GM19463 (cell line): ENCODE measurements at regions not wholly inside any gene's neighbourhood (a gene's known extent, or its start where the extent isn't known, plus 50 kb on each side); places are given as distances from the start of the nearest gene placed in this dataset.

ENCODE experiments used
- ATAC-seq: cut with Tn5 transposase; IDR thresholded peaks from one replicate; pipeline ENCODE4 v1.9.1; 2021; ENCODE audit warnings: mild to moderate bottlenecking, moderate library complexity; ENCODE audit not compliant: unreplicated experiment

DNA sequence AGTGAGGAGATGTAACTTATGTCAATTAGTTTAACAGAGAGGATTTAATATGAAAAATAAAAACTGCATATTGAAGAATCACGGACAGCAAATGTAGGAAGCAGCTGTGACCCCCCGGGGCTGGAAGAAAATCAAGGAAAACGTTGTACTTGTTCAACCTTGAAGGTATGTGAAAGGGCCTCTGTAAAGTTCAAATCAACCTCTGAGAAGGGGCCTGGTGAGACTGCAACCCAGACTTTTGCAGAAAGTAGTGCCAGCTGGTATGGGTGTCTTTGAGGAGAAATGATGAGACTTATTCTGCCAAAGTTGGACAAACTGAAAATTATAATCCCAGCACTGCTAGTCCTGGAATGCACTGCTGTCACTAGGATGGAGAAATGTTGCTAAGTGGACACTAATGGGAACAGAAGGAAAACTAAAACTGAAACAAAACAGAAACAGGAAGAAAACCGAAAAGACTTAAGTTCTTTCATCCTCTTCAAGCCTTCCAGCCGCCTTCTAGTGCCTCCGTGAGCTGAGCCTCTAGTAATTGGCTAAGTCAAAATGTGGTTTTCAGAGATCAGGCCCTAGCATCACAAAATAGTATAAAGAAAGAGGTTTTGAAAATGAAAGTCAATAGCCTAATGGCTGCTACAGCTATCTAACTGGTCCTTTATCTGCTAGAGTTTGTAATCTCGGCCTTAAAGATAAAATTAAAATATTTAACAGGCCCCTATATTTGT is 253.7 kb upstream of the SORCS1 start:
- ATAC-seq: peak; percentile 59

DNA sequence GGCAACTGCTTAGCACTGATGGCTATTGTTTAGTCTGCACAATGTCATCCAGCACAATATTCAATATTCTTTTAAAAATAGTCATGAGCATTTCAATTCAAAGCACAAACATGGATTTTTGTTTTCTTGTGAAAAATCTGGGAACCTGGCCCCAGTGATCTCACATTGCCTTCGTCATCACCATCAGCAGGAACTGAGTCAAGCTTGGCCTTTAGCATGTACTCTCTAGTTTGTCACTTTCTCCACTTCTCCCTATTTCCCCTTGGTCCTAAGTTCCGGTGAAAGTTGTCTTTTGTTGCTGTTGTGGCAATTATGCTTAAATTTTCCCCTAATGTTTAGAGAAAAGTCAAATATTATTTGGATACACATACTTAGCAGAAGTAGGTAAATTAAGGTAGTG is 252.9 kb upstream of the SORCS1 start:
- no peak for ATAC-seq

DNA sequence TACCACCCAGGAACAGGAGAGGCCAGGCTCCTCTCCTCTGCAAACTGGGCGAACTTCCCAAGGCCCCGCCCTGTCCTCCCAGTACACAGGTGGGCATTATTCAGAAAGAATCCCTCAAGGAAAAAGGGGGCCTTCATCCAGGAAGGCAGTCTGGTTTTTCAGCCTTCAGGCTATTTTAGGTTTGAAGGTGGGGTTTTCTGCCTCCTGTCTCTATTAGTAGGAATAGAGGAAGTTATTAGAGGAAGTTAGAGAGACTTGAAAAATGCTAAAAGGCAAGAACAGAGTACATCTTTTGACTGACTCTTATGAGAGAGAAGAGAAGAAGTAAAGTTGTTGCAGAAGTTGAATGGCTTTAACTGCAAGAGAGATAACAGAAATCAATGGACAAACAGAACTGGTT is 250.9 kb upstream of the SORCS1 start:
- ATAC-seq: peak; percentile 35

DNA sequence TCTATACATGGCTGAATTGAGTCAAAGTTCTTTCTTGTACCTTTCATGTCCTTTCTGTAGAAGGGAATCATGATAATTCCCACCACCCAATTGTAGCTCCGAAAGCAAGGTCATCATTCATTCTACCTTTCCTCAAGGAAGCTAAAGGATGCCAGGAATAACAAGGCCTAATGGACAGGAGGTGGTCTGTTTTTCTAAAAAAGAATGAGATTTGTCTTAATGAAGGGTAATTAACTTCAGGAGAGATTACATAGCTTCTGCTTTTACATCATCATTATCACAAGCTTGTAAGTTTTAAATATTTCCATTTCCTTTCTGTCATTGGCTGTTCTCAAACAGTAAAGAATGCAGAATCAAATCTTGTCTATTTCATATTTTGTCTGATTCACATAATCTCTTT is 249.5 kb upstream of the SORCS1 start:
- no peak for ATAC-seq

DNA sequence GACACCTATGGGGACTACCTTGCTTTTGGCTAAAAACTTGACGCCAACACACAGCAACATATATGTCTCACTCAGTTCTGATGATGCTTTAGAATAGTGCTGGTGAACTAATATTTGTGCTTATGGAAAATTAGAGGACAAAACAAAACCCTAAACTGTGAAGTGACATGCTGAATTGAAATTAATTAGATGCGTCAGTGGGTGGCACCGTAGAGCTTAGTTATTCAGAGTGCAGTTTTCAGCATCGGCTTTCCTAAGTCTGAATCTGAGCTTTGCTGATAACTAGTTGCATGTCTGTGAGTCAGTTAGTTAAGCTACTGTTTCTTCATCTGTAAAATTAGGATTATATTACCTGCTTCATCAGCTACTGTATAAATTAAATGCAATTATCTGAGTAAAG is 245.0 kb upstream of the SORCS1 start:
- no peak for ATAC-seq

DNA sequence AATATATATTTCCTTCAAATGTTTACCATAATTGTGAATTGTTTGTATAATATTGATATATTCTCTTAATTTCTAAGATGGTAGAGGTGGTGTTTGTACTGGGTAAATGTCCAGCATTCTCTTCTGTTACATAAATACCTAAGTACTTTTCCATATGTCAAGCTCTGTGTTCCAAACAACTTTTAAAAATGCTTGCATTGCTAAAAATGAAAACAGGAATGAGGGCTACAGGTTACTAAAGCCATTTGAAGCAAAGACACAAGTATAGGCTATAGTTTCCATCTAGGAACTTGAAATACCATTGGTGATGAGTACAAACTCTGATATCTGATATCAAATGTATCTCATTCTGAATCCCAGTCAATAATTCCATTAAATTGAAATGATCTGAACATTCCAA is 233.6 kb upstream of the SORCS1 start:
- no peak for ATAC-seq

DNA sequence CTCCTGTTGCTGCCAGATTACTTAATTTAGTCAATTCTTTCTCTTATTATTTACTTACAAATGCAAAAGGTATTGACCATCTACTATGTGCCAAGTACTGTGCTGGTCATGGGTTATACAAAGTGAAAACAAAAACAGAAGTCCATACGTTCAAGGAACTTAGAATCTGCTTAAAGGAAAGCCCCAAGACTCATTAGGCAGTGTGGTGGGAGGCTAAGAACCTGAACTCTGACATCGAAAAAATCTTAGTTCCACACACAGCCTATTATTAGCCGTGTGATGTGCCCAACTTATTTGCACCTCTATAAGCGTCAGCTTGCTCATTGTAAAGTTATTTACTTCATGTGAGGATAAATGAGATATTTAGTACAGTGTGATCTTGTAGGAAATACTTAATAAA is 227.4 kb upstream of the SORCS1 start:
- ATAC-seq: no peak

DNA sequence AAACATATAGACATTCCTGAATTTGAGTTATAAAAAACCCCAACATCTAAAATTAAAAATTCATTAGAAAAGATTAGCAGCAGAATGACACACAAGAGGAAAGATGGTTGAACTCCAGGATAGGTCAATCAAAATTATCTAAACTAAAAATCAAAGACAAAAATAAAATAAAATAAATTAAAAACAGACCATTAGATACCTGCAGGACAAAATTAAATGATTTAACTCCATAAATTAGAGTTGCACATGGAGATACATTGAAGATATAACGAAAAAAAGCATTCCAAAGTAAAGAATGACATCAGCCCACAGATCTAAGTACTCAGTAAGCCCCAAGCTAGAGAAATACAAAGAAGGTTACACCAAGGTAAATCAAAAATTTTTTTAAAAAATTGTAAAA is 226.1 kb upstream of the SORCS1 start:
- ATAC-seq: no peak

DNA sequence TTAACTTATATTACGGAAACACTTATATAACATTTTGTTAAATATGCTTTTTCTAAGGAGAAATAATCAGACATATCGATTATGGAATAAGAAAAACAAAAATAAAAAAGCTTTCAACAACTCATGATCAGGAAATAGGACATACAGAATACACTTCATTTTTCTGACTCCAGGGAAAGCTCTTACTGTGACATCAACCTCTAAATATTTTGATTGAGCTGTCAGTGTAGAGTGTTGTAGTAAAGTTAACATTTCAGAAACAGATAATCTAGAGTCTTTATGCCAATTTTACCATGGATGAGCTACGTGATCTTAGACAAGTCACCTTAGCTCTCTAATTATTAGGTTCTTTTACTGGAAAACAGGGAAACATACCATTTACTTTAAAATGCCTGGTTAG is 218.9 kb upstream of the SORCS1 start:
- ATAC-seq: no peak

DNA sequence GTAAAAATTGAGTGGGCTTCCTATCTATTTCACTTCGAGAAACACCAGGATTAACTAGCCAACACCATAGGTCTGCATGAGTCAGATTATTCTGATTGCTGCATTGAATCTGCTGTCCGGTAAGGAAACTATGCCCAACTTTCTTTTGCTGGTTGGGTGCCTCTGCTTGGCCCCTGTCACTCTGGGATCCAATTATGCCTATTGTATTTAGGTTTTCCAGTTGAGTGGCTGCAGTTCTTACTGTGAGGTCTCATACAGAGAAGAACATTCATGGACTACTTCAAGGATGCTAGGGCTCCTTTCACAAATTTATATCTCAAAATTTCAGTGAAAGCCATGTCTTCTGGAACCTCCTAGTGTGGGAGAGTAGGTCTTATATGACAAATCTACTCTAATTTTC is 215.1 kb upstream of the SORCS1 start:
- no peak for ATAC-seq

DNA sequence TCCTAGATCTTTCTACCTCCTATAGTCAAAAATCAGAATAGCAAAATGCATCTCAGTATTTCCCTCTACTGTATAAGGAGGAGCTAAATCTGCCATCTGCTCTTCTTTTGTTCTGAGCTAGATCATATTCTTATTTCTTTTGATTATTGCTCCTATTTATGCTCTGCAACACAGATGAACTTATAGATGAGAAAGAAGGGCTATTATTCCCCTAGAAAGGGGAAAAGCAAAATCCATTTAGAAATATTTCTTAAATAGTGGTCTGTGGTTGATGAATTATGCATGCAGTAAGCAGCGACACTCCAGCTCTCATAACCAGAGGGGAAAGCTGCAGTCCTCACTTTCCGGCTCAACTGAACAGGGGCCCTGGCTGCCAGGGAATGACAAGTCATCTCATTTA is 207.3 kb upstream of the SORCS1 start:
- ATAC-seq: no peak

DNA sequence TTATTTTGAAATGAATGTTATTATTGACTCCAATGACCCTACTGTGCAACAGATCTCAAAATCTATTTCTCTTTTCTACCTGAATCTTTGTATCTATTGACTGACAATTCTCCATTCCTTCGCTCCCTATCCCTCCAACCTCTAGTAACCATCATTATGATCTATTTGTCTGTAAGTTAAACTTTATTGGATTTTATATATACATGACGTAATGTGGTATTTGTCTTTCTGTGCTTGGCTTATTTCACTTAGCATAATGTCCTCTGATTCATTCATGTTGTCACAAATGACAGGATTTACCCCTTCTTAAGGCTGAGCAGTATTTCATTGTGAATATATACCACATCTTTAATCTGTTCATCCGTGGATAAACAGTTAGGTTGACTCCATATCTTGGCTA is 200.4 kb upstream of the SORCS1 start:
- no peak for ATAC-seq

DNA sequence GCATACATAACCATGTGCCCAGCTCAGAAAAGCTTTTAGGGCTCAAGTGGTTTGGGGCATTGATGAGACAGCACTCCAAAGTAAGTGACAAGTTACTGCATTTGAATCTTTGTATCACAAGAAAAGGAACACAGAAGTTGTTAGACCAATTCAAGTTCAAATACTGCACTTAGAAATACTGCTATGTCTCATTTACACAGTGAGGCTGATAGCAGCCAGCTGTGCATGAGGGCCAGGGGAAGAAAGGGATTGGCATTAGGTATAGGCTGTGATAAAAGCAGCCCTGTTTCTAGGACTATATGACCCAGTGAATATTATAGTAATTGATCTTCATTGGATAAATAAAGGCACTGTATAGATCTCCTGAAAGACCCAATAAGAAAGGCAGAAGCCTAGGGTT is 197.8 kb upstream of the SORCS1 start:
- no peak for ATAC-seq

DNA sequence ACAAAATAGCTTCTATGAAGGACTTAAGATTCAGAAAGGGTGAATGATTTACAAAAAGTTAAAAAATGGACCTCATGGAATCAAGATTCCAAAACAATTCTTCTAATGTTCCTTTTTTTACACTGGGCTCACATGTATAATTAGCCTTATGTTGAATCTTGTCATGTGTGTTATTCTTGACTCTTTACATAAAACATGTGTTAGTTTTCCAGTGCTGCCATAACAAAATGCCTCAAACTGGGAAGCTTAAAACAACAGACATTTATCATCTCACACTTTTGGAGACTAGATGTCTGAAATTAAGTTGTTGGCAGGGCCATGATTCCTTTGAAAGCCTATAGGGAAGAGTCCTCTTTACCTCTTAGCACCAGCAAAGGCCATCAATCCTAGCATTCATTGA is 192.5 kb upstream of the SORCS1 start:
- ATAC-seq: no peak

DNA sequence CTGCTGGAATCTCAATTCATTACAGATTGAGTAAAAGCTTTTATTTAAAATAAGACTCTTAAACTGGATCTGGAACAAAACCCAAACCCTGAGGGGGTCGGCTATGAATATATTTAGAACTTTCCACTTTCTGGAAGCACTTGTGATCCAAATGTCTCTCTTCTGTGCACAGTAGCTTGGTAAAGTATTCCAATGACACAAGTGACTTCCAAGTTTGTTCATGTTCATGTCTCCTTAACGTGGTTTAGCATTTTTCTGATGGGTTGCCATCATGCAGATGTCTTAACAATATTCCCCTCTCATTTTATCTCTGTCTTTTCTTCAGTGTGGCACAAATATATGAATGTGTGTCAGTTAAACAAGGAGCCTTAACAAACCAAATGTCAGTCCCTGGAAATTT is 191.9 kb upstream of the SORCS1 start:
- no peak for ATAC-seq

DNA sequence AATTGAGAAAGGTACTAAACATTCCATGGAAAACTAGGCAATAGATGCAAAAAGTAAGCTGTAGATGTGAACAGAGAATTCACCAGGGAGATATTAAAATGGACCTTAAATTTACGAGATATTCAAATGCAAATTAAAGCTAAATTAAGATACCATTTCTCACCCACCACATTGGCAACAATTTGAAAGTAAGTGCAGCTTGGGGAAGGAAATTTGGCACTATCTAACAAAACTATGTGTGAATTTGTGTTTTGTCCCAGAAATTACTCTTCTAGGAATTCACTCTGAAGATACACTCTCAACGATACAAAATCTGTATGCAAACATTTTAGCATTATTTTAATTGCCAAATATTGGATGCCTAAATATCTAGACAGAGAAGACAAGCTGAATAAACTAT is 178.2 kb upstream of the SORCS1 start:
- no peak for ATAC-seq

DNA sequence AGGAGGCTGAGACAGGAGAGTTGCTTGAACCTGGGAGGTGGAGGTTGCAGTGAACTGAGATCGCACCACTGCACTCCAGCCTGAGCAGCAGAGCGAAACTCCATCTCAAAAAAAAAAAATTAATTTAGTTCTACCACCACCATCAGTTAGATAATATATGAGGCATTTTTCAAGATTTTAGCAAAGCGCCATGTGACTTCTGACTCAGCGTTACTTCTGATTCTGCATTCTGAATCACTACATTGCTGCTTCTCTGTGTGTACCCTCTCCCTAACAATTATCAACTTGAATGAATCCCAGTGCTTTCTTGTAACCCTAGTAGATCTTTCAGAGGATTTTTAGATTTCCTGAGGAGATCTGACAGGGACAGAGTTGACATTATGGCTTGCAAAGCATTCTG is 176.8 kb upstream of the SORCS1 start:
- ATAC-seq: no peak

DNA sequence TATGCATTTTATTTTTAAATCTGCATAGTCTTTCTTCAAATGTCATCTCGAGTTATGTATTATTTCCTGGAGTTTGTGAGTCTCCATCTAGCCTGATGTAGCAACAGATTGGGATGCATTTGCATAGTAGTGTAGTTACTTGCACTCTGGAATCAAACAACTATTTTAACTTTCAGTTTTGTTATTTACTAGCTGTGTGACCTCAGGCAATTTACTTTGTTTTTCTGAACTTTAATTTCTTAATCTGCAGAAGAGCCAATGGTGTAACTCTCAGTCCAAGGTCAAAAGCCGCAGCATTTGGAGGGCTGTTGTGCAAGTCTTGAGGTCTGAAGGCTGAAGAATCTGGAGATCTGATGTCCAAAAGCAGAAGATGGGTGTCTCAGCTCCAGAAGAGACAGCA is 175.8 kb upstream of the SORCS1 start:
- no peak for ATAC-seq

DNA sequence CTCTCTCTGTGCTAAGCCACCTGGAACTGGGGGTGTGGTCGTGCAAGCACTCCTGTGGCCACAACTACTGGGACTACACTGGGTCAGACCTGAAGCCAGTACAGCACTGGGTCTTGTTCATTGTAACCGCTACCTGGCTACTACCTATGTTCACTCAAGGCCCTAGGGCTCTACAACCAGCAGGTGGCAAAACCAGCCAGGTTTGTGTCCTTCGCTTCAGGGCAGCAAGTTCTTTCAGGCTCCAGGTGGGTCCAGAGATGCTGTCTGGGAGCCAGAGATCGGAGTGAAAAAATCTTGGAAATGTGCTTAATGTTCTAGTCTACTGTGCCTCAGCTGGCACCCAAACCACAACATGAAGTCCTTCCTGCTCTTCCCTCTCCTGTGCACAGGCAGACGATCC is 171.6 kb upstream of the SORCS1 start:
- ATAC-seq: no peak

DNA sequence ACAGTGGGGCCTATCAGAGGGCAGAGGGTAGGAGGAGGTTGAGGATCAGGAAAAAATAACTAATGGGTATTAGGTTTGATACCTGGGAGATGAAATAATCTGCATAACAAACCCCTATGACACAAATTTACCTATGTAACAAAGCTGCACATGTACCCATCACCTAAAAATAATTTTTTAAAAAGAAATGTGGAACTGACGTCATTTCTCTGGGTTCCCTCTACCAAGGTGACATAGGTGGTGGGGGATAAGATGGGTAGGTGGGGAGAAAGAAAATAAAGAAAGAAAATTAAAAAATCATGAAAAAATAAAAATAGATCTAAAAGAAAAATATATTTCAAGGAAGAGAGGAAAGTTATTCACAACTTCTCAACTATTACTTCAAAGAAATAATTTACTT is 153.1 kb upstream of the SORCS1 start:
- no peak for ATAC-seq

DNA sequence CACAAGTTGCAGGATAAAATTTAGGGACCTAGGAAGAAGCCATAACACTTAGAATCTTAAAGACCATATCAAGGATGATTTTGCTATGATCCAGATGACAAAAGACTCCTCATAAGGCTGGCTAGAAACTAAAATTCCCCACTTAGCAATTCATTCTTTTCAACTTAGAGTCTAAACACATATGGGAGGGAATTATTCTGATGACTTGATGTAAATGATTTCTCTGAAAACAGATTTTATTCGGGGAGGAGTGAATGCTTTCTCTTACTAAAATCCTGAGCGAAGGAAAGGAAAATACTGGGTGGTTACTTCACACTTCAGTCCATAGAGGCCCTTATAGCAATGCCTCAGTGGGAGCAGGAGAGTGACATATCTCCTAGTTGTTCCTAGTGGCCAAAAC is 138.7 kb upstream of the SORCS1 start:
- ATAC-seq: no peak

DNA sequence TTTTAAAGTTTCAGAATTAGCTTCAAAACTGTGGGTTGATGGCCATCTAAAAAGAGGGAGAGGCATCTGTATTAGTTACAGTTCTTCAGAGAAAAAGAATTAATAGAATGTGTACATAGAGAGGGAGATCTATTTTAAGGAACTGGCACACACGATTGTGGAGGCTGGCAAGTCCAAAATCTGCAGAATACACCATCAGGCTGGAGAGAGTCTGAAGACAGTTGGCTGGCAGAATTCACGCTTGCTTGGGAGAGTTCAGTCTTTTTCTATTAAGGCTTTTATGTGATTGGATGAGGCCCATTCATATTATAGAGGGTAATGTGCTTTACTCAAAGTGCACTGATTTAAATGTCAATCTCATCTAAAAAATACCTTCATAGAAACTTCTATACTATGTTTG is 135.1 kb upstream of the SORCS1 start:
- no peak for ATAC-seq

DNA sequence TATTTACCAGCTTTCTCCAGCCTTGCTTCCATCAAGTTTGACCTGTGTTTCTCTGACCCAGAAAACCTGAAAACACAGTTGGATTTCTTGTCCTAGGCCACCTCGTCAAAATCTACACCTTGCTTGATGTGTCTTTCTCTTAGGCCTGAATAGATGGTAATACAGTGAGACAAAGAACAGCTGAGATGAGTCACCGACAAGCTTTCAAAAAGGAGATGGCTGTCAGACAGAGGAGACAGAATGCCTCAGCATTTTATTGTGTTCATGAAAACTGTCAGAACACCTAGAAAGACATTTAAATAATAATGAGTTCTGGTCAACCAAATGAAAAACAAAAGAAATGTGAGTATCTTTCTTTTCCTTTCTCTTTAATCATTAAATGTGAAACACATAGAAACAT is 119.7 kb upstream of the SORCS1 start:
- ATAC-seq: no peak

DNA sequence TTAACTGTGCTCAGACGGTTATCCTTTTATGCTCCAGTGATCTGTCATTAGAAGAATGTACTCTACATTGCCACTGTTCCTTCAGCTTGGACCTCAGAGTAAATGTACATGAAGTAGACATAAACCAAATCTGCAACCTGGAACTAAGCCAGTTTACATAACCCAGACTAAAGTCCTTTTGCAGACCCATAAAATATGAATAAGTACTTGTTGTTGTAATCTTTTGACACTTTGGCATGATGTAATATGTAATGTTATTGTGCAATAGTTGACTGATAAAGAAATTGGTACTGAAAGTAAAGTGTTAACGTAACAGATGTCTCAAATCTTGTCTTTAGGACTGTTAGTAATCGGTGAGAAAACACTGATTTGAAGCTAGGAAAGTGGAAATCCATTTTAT is 115.8 kb upstream of the SORCS1 start:
- ATAC-seq: no peak
